HG03432 (cell line): ENCODE measurements at regions not wholly inside any gene's neighbourhood (a gene's known extent, or its start where the extent isn't known, plus 50 kb on each side); places are given as distances from the start of the nearest gene placed in this dataset.
"Not testable (repeated sequence)": the region's sequence is repeated elsewhere in the genome, so short reads cannot be mapped to it uniquely, and the experiment has no call there.

ENCODE experiments used
- ATAC-seq: cut with Tn5 transposase; IDR thresholded peaks from one replicate; pipeline ENCODE4 v1.9.1; 2021; ENCODE audit warnings: mild to moderate bottlenecking, moderate library complexity; ENCODE audit not compliant: unreplicated experiment

- no peak for ATAC-seq
Measured at GRCh38 chr7:119223930-119224329, 999.4 kb downstream of the ANKRD7 start.

GRCh38 chr7:119228482-119228881 is 1004.0 kb downstream of the ANKRD7 start:
- ATAC-seq: peak; percentile 55

GRCh38 chr7:119232091-119232490 is 1007.6 kb downstream of the ANKRD7 start:
- ATAC-seq: no peak

GRCh38 chr7:119233015-119233414 is 1008.5 kb downstream of the ANKRD7 start:
- no peak for ATAC-seq

GRCh38 chr7:119252962-119253361 is 1020.0 kb upstream of the KCND2 start:
- ATAC-seq: no peak

GRCh38 chr7:119254742-119255141 is 1018.2 kb upstream of the KCND2 start:
- ATAC-seq: no peak

GRCh38 chr7:119256001-119256400 is 1017.0 kb upstream of the KCND2 start:
- no peak for ATAC-seq

- no peak for ATAC-seq
Measured at GRCh38 chr7:119256446-119257131, 1016.4 kb upstream of the KCND2 start.

- not testable (repeated sequence) for ATAC-seq
Measured at GRCh38 chr7:119266790-119267189, 1006.2 kb upstream of the KCND2 start.

- ATAC-seq: peak; percentile 97
Measured at GRCh38 chr7:119270045-119270464, 1002.9 kb upstream of the KCND2 start.

GRCh38 chr7:119270644-119271043 is 1002.3 kb upstream of the KCND2 start:
- ATAC-seq: peak; percentile 10

GRCh38 chr7:119271147-119271779 is 1001.7 kb upstream of the KCND2 start:
- ATAC-seq: no peak

GRCh38 chr7:119281181-119281846 is 991.7 kb upstream of the KCND2 start:
- ATAC-seq: no peak

- ATAC-seq: no peak
Measured at GRCh38 chr7:119283353-119283752, 989.6 kb upstream of the KCND2 start.

- no peak for ATAC-seq
Measured at GRCh38 chr7:119288416-119288815, 984.6 kb upstream of the KCND2 start.

GRCh38 chr7:119300341-119300740 is 972.6 kb upstream of the KCND2 start:
- not testable (repeated sequence) for ATAC-seq

GRCh38 chr7:119320316-119320715 is 952.7 kb upstream of the KCND2 start:
- ATAC-seq: no peak

GRCh38 chr7:119329715-119330114 is 943.3 kb upstream of the KCND2 start:
- no peak for ATAC-seq

GRCh38 chr7:119335405-119335804 is 937.6 kb upstream of the KCND2 start:
- ATAC-seq: no peak

- ATAC-seq: no peak
Measured at GRCh38 chr7:119341822-119342221, 931.2 kb upstream of the KCND2 start.

- no peak for ATAC-seq
Measured at GRCh38 chr7:119343289-119343688, 929.7 kb upstream of the KCND2 start.

GRCh38 chr7:119344466-119344865 is 928.5 kb upstream of the KCND2 start:
- no peak for ATAC-seq
